Natural killer cell treated with Interleukin-12 subunit alpha and Interleukin-12 subunit beta and Interleukin-15 and Interleukin-18, amount 100 ng/mL, for 72 hours (primary cell): ENCODE measurements at regions not wholly inside any gene's neighbourhood (a gene's known extent, or its start where the extent isn't known, plus 50 kb on each side); places are given as distances from the start of the nearest gene placed in this dataset.
"Not testable (repeated sequence)": the region's sequence is repeated elsewhere in the genome, so short reads cannot be mapped to it uniquely, and the experiment has no call there.

Experiments used
- ATAC-seq, 2 donors: fragments of 150-1000 bp; cut with Tn5 transposase in 1 of 2; sonication (Bioruptor Pico), chemical (Tn5 transposase) in 1 of 2; 2 replicates each; pipeline ENCODE4 v1.10.0; 2021
- DNase-seq: peaks from one replicate; pipeline ENCODE4 v3.0.0; 2022; ENCODE audit warnings: low spot score
- H3K27ac Mint-ChIP-seq, 2 donors: 1 replicate in 1 of 2; 2 replicates in 1 of 2; pipeline ENCODE4 v1.8.0; 2022; ENCODE audit warnings: mixed read lengths in 2 of 2, mild to moderate bottlenecking in 1 of 2, moderate library complexity in 1 of 2
- H3K27me3 Mint-ChIP-seq, 2 donors: 1 replicate in 1 of 2; 2 replicates in 1 of 2; pipeline ENCODE4 v1.8.0; 2022; ENCODE audit warnings: mixed read lengths in 2 of 2
- H3K36me3 Mint-ChIP-seq: one replicate; pipeline ENCODE4 v1.8.0; 2022; ENCODE audit warnings: mixed read lengths
- H3K4me1 Mint-ChIP-seq, 2 donors: 1 replicate in 1 of 2; 2 replicates in 1 of 2; pipeline ENCODE4 v1.8.0; 2022; ENCODE audit warnings: low read depth in 2 of 2, mixed read lengths in 2 of 2, mild to moderate bottlenecking in 1 of 2
- H3K4me3 Mint-ChIP-seq: one replicate; pipeline ENCODE4 v1.8.0; 2022; ENCODE audit warnings: mixed read lengths
- H3K9me3 Mint-ChIP-seq: 2 replicates; pipeline ENCODE4 v1.8.0; 2022; ENCODE audit warnings: mixed read lengths

DNA sequence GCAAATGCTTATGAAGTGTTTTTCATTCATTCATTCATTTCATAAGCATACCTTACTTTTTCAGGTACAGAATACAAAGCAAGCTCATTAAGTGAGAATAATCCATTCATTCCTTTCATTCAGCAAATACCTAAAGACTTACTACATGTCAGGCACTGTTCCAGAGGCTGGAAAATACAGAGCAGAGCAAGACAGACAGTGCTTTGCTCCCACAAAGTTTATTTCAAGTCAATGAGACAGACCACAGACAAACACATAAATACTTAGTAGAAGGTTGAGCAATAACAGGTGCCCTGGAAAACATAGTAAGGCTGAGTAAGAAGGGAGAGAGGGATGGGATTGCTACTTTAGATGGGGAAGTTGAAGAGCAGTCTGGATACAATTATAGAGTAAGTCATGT lies 309.8 kb downstream of the C1D start:
- Mint-ChIP-seq H3K36me3 (no peaks in the 10 kb centered on the region), H3K27ac (no peak overlapping the region), H3K4me3 (no peak overlapping the region), H3K27me3 (peaks cover 6 to 11% of the 10 kb centered on the region in 2 donors), H3K9me3 (no peaks in the 10 kb centered on the region), H3K4me1 (no peaks in the 10 kb centered on the region)
- DNase-seq (no peak), ATAC-seq (no peak)

DNA sequence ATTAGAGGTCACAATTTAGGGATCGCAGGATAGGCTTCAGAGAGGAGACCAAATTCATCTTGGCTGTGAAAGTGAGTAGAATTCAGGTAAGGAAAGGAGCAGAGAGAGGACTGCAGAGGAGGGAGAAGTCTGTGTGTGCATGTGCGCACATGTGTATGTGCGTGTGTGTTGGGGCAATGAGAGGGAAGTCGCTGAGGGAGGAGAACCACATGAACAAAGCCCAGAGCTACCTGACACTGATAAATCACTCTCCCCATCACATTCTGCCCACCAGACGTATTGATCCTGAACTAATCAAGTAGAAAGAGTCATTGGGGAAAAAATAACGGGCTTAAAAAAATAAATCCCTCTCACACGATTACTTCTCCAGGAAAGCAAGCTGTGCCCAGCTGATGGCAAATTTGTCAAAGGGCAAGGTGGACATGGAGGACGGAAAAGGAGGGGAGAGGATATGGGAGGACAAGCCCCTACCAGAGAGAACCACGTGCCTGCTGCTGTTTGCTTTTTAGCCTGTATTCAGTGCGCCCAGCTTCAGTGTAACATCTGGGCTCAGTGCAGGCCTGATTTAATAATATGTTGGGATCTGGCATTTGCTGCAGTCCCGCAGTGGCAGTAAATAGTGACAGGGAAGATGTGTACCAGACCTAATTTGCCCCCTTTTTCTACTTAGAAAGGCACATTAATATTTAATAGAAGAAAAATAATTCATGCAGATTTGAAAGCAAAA lies 307.5 kb downstream of the C1D start:
- H3K27ac Mint-ChIP-seq, result no peak overlapping the region
- H3K27me3 Mint-ChIP-seq, result peaks cover 7 to 15% of the 10 kb centered on the region in 2 donors
- ATAC-seq (no peak), DNase-seq (no peak)
- no peaks in the 10 kb centered on the region for H3K4me1 Mint-ChIP-seq
- no peak overlapping the region for H3K4me3 Mint-ChIP-seq
- H3K36me3 Mint-ChIP-seq, result no peaks in the 10 kb centered on the region
- no peaks in the 10 kb centered on the region for H3K9me3 Mint-ChIP-seq

DNA sequence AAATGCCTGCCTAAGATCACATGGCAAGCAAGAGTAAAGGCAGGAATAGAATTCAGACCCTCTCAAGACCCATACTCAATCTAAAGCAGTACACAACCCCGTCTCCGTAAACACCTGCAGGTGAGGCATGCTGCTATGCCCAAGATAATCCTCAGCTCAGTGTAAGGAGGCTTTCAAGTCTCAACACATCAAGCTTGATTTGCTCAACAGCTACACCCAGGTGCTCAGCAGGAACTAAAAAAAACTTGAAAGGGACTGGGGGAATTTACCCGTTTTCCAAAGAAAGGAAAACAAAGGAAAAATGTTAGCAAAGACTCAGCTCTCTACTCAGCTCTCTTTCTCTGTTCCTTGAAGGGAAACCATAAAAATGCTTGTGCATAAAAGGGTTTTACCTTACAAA lies 301.8 kb downstream of the C1D start:
- no peaks in the 10 kb centered on the region for H3K4me1 Mint-ChIP-seq
- peaks cover 7 to 14% of the 10 kb centered on the region in 2 donors for H3K27me3 Mint-ChIP-seq
- no peak for ATAC-seq
- H3K9me3 Mint-ChIP-seq, result no peaks in the 10 kb centered on the region
- no peak for DNase-seq
- no peak overlapping the region for H3K27ac Mint-ChIP-seq
- no peaks in the 10 kb centered on the region for H3K36me3 Mint-ChIP-seq
- H3K4me3 Mint-ChIP-seq, result no peak overlapping the region

DNA sequence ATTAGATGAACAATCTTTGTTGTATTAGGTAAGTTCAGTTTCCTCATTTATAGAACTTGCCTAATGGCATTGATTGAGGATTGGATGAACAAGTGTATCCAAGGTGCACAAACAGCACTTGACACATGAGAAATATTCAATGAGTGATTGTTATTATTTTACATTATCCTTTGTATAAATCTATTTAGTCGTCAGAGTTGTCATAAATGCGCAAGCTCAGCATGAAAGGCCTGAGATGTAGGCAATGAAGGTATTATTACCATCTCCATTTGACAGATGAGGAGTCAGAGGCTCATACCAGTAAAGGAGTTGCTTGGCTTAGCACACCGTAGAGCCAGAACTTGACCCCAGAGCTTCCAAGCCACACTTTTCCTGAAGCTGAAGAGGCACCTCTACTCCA lies 291.4 kb downstream of the C1D start:
- Mint-ChIP-seq H3K27me3 (peaks cover 3 to 31% of the 10 kb centered on the region in 2 donors), H3K4me3 (no peak overlapping the region), H3K4me1 (no peaks in the 10 kb centered on the region), H3K27ac (no peak overlapping the region), H3K9me3 (no peaks in the 10 kb centered on the region), H3K36me3 (no peaks in the 10 kb centered on the region)
- no peak for DNase-seq
- ATAC-seq, result no peak

DNA sequence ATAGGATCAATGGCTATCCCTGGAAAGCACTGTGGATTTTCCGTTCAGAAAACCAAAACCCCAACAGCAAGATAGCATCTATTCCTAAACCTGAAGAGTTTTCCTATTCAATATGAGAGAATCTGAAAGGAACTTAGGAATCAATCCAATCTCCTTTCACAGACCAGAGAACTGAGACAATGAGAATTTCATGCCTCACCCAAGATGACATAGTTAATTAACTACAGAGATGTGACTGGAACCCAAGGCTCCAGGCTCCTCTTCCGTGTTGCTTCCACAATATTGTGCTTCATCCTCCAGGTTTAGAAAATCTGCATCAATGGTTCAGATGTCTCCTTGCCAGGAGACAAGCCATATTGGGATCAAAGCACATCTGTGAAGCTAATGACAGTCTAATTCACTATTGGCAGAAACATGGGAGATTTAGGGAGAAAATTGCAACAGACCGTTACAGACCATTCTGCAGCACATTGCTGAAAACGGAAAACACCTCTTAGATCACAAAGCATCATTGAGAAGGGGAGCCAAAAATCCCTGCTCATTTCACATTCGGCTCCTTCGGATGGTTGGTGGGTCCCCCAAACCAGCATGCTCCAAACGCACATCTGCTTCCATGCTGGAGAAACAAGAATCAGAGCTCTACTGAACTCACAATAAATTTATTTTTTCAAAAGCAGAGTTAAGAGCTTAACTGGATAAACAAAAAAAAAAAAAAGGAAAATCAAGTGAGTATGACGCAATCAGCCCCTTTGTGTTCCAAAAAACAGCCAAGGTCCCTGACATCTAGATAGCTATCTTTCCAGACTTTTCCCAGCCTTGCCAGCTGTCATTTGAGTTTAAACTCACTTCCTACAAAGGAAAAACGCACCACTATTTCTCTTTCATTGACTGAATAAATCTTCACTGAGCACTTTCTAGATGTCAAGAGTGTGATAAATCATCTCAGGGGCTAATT lies 290.3 kb downstream of the C1D start:
- Mint-ChIP-seq H3K4me1 (no peaks in the 10 kb centered on the region), H3K27ac (no peak overlapping the region), H3K27me3 (peaks cover 3 to 23% of the 10 kb centered on the region in 2 donors), H3K4me3 (no peak overlapping the region), H3K9me3 (no peaks in the 10 kb centered on the region), H3K36me3 (no peaks in the 10 kb centered on the region)
- no peak for ATAC-seq
- no peak for DNase-seq

DNA sequence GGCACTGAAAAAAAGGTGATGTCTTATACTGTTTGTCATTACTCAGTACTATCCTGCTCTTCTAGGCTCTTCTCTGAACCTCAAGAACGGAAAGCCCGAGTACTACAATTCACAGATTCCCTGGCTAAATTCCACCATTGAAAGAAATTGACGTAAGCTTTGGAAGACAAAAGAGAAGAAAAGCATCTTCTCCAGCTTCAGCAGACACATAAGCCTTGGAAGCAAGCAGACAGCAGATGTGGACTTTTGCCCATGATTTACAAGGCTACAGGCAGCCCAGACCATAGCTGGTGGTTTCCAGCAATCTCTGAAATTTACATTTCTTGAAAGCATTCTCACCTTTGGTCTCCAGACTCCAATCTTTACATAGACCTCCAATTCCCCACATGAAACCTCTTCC lies 289.0 kb downstream of the C1D start:
- Mint-ChIP-seq H3K27me3 (peaks cover 3 to 18% of the 10 kb centered on the region in 2 donors), H3K36me3 (no peaks in the 10 kb centered on the region), H3K4me1 (no peaks in the 10 kb centered on the region), H3K27ac (no peak overlapping the region), H3K9me3 (no peaks in the 10 kb centered on the region), H3K4me3 (no peak overlapping the region)
- DNase-seq (no peak), ATAC-seq (no peak)

DNA sequence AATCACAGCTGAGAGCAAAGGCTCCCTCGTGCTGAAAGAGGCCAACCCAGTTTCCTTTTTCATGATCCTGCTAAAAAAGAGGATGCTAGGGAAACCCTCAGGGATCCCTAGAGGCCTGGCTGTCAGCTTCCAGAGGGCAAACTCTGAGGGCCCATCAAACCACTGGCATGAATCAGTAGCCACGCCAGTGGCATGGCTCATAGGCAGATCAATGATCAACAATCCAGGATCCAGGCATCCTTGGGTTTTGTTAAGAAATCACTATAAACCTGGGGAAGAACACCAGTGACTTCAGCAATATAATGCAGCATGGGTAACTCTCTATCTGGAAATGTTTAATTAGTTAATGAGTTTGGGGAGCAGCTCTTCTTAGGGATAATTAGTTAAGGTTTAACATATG lies 286.5 kb downstream of the C1D start:
- Mint-ChIP-seq H3K9me3 (no peaks in the 10 kb centered on the region), H3K27me3 (peaks cover 5 to 24% of the 10 kb centered on the region in 2 donors), H3K4me3 (no peak overlapping the region), H3K36me3 (no peaks in the 10 kb centered on the region), H3K4me1 (no peaks in the 10 kb centered on the region), H3K27ac (no peak overlapping the region)
- DNase-seq (no peak), ATAC-seq (no peak)

DNA sequence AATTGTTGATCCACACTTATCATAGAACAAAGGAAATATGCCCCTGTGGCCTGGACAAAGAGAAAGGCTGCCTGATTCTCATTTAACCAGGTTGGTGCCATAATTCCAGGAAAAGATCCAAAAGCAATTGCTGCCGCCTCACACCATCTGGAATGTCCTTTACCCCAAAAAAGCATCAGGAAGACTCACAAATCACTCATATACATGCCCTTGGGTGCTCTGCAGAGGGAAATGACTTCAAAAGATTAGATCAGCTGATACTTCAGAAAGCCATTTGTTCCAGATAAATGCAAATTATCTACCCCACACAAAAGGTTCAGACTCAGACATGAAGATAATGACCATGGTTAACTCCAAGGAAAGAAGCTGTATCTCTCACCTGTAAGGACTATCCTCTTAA lies 285.8 kb downstream of the C1D start:
- DNase-seq (no peak), ATAC-seq (no peak)
- Mint-ChIP-seq H3K4me1 (no peaks in the 10 kb centered on the region), H3K9me3 (no peaks in the 10 kb centered on the region), H3K4me3 (no peak overlapping the region), H3K36me3 (no peaks in the 10 kb centered on the region), H3K27ac (no peak overlapping the region), H3K27me3 (peaks cover 5 to 22% of the 10 kb centered on the region in 2 donors)

DNA sequence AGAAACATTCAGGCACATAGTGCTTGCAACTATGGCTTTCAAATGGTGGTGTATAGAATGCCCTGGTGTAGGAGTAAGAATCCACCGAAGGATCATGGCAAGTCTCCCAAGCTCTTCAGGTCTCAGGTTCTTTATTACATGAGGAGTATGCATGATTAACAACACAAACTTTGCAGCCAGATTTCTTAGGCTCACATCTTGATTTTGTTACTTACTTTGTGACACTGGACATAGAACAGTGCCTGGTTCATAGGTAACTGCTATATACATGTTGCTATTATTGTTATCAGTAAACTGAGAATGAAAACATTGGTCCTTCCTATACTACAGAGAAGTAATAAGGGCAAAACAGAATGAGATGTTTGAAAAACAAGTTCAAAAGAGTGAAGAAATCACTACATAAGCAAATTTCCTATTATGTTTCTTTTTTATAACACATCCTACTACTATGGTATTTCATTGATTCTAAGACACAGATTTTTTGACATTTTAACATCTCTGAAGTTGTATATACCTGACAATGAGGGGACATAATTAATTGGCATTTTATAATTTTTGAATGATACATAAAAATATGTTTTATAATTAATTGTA lies 284.9 kb downstream of the C1D start:
- ATAC-seq (no peak), DNase-seq (no peak)
- no peaks in the 10 kb centered on the region for H3K36me3 Mint-ChIP-seq
- H3K4me1 Mint-ChIP-seq, result no peaks in the 10 kb centered on the region
- no peak overlapping the region for H3K4me3 Mint-ChIP-seq
- H3K9me3 Mint-ChIP-seq, result no peaks in the 10 kb centered on the region
- no peak overlapping the region for H3K27ac Mint-ChIP-seq
- H3K27me3 Mint-ChIP-seq, result peaks cover 5 to 15% of the 10 kb centered on the region in 2 donors

DNA sequence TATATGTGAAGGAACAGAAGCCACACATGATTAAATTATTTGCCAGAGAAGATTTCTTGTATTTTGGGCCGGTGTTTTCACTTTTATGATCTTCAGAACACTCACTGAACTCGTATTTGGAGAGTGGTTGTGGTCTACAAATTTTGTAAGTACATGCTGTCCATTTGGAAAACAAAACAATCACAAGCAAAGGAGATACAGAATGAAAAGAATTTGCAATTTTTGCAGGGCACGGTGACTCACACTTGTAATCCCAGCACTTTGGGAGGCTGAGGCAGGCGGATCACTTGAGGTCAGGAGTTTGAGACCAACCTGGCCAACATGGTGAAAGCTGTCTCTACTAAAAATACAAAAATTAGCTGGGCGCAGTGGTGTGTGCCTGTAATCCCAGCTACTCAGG lies 282.0 kb downstream of the C1D start:
- H3K27me3 Mint-ChIP-seq, DNase-seq, H3K36me3 Mint-ChIP-seq, H3K4me3 Mint-ChIP-seq, ATAC-seq, H3K9me3 Mint-ChIP-seq, H3K27ac Mint-ChIP-seq, H3K4me1 Mint-ChIP-seq: not testable (repeated sequence)

DNA sequence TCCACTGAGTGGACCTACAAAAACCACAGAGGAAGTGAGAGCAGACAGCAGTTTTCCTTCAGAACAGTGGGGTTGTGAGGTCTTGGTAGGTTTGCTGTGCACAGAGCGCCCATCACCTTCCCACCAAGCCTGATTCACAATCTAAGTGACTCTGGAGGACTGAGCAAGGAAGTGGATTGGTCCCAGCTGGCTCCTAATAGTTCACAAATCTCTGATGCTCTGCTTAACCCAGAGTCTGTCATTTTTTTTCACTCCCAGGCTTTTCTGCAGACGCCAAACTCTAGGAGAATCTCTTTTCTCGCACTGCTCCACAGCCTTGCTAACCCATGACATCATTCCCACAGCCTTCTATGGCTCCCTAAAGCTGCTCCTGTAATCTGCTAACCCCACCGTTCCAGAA lies 280.4 kb downstream of the C1D start:
- DNase-seq, result no peak
- Mint-ChIP-seq H3K27ac (no peak overlapping the region), H3K27me3 (peaks cover 3 to 6% of the 10 kb centered on the region in 2 donors), H3K36me3 (no peaks in the 10 kb centered on the region), H3K9me3 (no peaks in the 10 kb centered on the region), H3K4me1 (no peaks in the 10 kb centered on the region), H3K4me3 (no peak overlapping the region)
- ATAC-seq, result no peak

DNA sequence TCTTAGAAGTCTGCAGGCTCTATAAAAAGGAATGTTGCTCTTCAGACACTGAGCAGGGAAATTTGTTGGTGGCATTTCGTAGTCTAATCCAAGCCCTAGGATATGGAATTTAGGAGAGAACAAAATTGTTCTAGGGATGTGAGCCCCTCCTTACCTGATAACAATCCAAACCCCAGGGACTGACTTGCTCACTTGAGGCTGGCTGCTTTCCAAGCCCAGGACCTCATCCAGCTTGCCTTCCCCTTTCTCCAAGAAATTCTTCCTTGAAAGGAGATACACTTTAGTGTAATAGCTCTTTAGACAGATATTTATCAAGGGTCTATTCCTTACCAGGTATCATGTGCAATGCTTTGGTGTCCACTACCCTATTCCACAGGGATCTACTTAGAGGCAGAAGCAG lies 279.8 kb downstream of the C1D start:
- no peaks in the 10 kb centered on the region for H3K4me1 Mint-ChIP-seq
- H3K27me3 Mint-ChIP-seq, result peaks cover 3 to 6% of the 10 kb centered on the region in 2 donors
- H3K4me3 Mint-ChIP-seq, result no peak overlapping the region
- no peak overlapping the region for H3K27ac Mint-ChIP-seq
- H3K9me3 Mint-ChIP-seq, result no peaks in the 10 kb centered on the region
- DNase-seq (no peak), ATAC-seq (no peak)
- no peaks in the 10 kb centered on the region for H3K36me3 Mint-ChIP-seq

DNA sequence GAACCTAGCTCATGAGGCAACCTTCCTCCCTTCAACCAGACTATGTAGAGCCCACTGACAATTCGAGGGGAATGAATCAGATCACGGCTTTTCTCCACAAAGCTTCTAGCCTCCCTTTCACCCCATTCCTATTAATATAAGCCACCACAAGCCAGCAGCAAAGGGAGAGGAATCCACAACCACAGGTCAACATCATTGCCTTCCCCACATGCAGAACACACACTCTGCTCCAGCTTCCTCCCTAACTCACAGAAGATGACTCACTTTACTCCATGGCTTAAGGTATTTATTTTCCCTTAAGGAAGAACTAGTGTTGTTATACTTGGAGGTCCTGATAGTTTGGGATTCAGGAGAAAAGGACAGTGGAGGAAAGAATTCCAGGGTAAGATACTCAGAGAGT lies 272.2 kb downstream of the C1D start:
- ATAC-seq (no peak), DNase-seq (no peak)
- peaks cover 14 to 19% of the 10 kb centered on the region in 2 donors for H3K27me3 Mint-ChIP-seq
- no peak overlapping the region for H3K4me3 Mint-ChIP-seq
- no peaks in the 10 kb centered on the region for H3K36me3 Mint-ChIP-seq
- H3K4me1 Mint-ChIP-seq, result no peaks in the 10 kb centered on the region
- no peaks in the 10 kb centered on the region for H3K9me3 Mint-ChIP-seq
- no peak overlapping the region for H3K27ac Mint-ChIP-seq

DNA sequence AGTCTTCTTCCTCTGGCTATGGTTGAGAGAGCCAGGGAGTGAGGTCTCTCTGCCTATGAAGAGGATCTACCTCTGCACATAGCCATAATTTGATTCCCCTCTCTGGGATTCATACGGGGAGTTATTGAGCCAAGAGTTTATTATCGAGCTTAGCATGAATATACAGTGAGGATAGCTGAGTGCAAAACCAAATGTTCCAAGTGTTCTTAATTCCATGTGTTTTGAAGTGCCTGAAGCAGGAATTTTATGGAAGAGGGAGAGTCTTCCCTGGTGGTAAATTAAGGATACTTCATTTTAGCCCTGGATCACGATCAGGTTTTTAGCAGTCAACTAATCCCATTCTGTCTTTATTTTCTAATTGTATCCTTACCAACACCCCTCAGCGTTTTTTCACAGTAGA lies 270.6 kb downstream of the C1D start:
- H3K9me3 Mint-ChIP-seq, result no peaks in the 10 kb centered on the region
- H3K27me3 Mint-ChIP-seq, result peaks cover 19 to 28% of the 10 kb centered on the region in 2 donors
- DNase-seq (no peak), ATAC-seq (no peak)
- no peak overlapping the region for H3K4me3 Mint-ChIP-seq
- no peaks in the 10 kb centered on the region for H3K36me3 Mint-ChIP-seq
- H3K4me1 Mint-ChIP-seq, result no peaks in the 10 kb centered on the region
- H3K27ac Mint-ChIP-seq, result no peak overlapping the region
